ENCODE measurements at regions not wholly inside any gene's neighbourhood (a gene's known extent, or its start where the extent isn't known, plus 50 kb on each side); places are given as distances from the start of the nearest gene placed in this dataset.

DNA sequence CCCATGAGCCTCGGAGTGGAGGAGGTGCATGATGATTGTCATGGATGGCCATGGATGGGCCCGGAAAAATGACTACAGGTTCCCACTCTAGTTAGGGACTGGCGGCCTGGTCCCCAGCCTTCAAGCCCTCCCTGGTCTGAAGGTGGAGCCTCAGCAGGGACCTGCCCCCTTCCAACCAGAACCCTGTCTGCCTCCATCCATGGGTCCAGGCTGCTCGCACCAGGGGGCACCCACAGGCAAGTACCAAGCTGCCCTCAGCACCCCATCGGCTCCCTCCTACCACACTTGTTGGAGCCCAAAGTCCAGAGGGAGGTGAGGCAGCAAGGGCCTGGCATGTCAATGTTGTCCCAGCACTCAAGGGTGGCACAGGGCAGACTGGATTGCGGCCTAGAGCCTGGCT is 2468.6 kb downstream of the PCDH7 start:
- TF ChIP-seq, protein P1, sequence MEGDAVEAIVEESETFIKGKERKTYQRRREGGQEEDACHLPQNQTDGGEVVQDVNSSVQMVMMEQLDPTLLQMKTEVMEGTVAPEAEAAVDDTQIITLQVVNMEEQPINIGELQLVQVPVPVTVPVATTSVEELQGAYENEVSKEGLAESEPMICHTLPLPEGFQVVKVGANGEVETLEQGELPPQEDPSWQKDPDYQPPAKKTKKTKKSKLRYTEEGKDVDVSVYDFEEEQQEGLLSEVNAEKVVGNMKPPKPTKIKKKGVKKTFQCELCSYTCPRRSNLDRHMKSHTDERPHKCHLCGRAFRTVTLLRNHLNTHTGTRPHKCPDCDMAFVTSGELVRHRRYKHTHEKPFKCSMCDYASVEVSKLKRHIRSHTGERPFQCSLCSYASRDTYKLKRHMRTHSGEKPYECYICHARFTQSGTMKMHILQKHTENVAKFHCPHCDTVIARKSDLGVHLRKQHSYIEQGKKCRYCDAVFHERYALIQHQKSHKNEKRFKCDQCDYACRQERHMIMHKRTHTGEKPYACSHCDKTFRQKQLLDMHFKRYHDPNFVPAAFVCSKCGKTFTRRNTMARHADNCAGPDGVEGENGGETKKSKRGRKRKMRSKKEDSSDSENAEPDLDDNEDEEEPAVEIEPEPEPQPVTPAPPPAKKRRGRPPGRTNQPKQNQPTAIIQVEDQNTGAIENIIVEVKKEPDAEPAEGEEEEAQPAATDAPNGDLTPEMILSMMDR (IDR thresholded peaks at IDR 0.05): no peak
- no peak for TF ChIP-seq POLR2A (IDR thresholded peaks at IDR 0.05)
